SK-N-SH (cell line): ENCODE measurements at regions not wholly inside any gene's neighbourhood (a gene's known extent, or its start where the extent isn't known, plus 50 kb on each side); places are given as distances from the start of the nearest gene placed in this dataset.

Source experiments
- CTCF ChIA-PET: fragments of 300-600, 350-600 bp; formaldehyde crosslinking; extraction: SDS; loops from one replicate; lab custom pipeline; 2021; lab: Yijun Ruan, JAX
- POLR2A ChIA-PET: fragments of 350-600 bp; sonication (Branson Sonifier 250); formaldehyde crosslinking; extraction: SDS; loops from one replicate; lab custom pipeline; 2020; ENCODE audit warnings: antibody characterized with exemption, inconsistent platforms; lab: Yijun Ruan, JAX
- DNase-seq: peaks from one replicate; pipeline ENCODE4 v3.0.0; 2012
- H2AFZ ChIP-seq: fragments of 200-600 bp; sonication (generic); 2 replicates; pipeline ENCODE4 v1.8.1; 2016; ENCODE audit warnings: antibody characterized with exemption, mild to moderate bottlenecking, low read depth
- H3F3A ChIP-seq: fragments of 200-600 bp; sonication (generic); replicated peaks from 2 replicates; pipeline ENCODE3; 2016; ENCODE audit warnings: antibody characterized with exemption, mild to moderate bottlenecking; ENCODE audit not compliant: insufficient read depth
- H3K27ac ChIP-seq, 2 experiments: fragments of 200-500 bp in 1 of 2; fragments of 200-600 bp in 1 of 2; sonication (Bioruptor generic) in 1 of 2; sonication (generic), shearing (Covaris generic) in 1 of 2; 2 replicates each; pipeline versions ENCODE4 v1.5.1 to v1.6.1; 2014 to 2016; ENCODE audit warnings: low read depth in 2 of 2, inconsistent platforms in 1 of 2, low read length in 1 of 2, mild to moderate bottlenecking in 1 of 2, mixed read lengths in 1 of 2
- H3K27me3 ChIP-seq: fragments of 200-600 bp; sonication (generic), shearing (Covaris generic); 2 replicates; pipeline ENCODE4 v1.6.1; 2016; ENCODE audit warnings: mixed run types; ENCODE audit not compliant: insufficient read depth
- H3K36me3 ChIP-seq, 2 experiments: fragments of 200-500 bp in 1 of 2; fragments of 200-600 bp in 1 of 2; sonication (Bioruptor generic) in 1 of 2; sonication (generic) in 1 of 2; replicated peaks in 1 of 2; 2 replicates each; pipeline versions ENCODE3 to v1.5.1; 2014 to 2016; ENCODE audit warnings: low read length in 1 of 2, mild to moderate bottlenecking in 1 of 2; ENCODE audit not compliant: insufficient read depth in 2 of 2, control insufficient read depth in 1 of 2
- H3K4me1 ChIP-seq, 2 experiments: fragments of 200-500 bp in 1 of 2; fragments of 200-600 bp in 1 of 2; sonication (Bioruptor generic) in 1 of 2; sonication (generic), shearing (Covaris generic) in 1 of 2; 2 replicates each; pipeline versions ENCODE4 v1.5.1 to v1.6.1; 2014 to 2016; ENCODE audit warnings: low read depth in 1 of 2, low read length in 1 of 2, mixed run types in 1 of 2; ENCODE audit not compliant: insufficient read depth in 2 of 2, control insufficient read depth in 1 of 2
- H3K4me2 ChIP-seq: fragments of 200-600 bp; sonication (generic), shearing (Covaris generic); 2 replicates; pipeline ENCODE4 v1.6.1; 2017; ENCODE audit warnings: mixed run types
- H3K4me3 ChIP-seq, 2 experiments: fragments of 200-500 bp in 1 of 2; fragments of 200-600 bp in 1 of 2; sonication (Bioruptor generic) in 1 of 2; sonication (generic), shearing (Covaris generic) in 1 of 2; 2 replicates each; pipeline versions ENCODE4 v1.5.1 to v1.8.1; 2014 to 2016; ENCODE audit warnings: low read depth in 2 of 2, inconsistent platforms in 1 of 2, low read length in 1 of 2, mild to moderate bottlenecking in 1 of 2, mixed read lengths in 1 of 2, moderate library complexity in 1 of 2
- H3K79me2 ChIP-seq: fragments of 200-600 bp; sonication (generic); 2 replicates; pipeline ENCODE4 v1.8.1; 2017; ENCODE audit warnings: mild to moderate bottlenecking; ENCODE audit not compliant: insufficient read depth
- H3K9ac ChIP-seq: fragments of 200-600 bp; sonication (generic); 2 replicates; pipeline ENCODE4 v1.6.1; 2017; ENCODE audit warnings: mixed run types
- H3K9me2 ChIP-seq: fragments of 200-600 bp; sonication (generic); 2 replicates; pipeline ENCODE4 v1.6.1; 2017; ENCODE audit warnings: mixed run types
- H3K9me3 ChIP-seq: fragments of 200-600 bp; sonication (generic); 2 replicates; pipeline ENCODE4 v1.6.1; 2017; ENCODE audit warnings: mixed run types, mild to moderate bottlenecking, moderate library complexity
- H4K20me1 ChIP-seq: fragments of 200-600 bp; sonication (generic); 2 replicates; pipeline ENCODE4 v1.6.1; 2017; ENCODE audit warnings: mild to moderate bottlenecking, mixed run types; ENCODE audit not compliant: insufficient read depth
- ELF1 ChIP-seq: IDR thresholded peaks from 2 replicates; pipeline ENCODE4 v1.4.0; 2012
- EP300 ChIP-seq, 2 experiments: IDR thresholded peaks; 2 replicates each; pipeline versions ENCODE4 v1.4.0 to v1.6.1; 2012; ENCODE audit warnings: borderline replicate concordance in 1 of 2, low read depth in 1 of 2, low read length in 1 of 2
- EZH2phosphoT487 ChIP-seq: fragments of 200-600 bp; sonication (generic); IDR thresholded peaks from 2 replicates; pipeline ENCODE4 v1.6.1; 2017; ENCODE audit warnings: low read depth, mixed run types, mild to moderate bottlenecking, antibody characterized with exemption, moderate library complexity, borderline replicate concordance
- FOXM1 ChIP-seq: IDR thresholded peaks from 2 replicates; pipeline ENCODE4 v1.4.0; 2012; ENCODE audit warnings: low read depth, mild to moderate bottlenecking
- GABPA ChIP-seq: IDR thresholded peaks from 2 replicates; pipeline ENCODE4 v1.4.0; 2012; ENCODE audit warnings: low read depth, mild to moderate bottlenecking
- GATA2 ChIP-seq: sonication (generic); formaldehyde crosslinking; IDR thresholded peaks from 2 replicates; pipeline ENCODE4 v1.5.0; 2020; ENCODE audit warnings: mild to moderate bottlenecking, missing genetic modification reagents
- JUND ChIP-seq: IDR thresholded peaks from 2 replicates; pipeline ENCODE4 v1.4.0; 2012
- MEF2A ChIP-seq: IDR thresholded peaks from 2 replicates; pipeline ENCODE4 v1.4.0; 2012; ENCODE audit warnings: low read depth, borderline replicate concordance
- MXI1 ChIP-seq: IDR thresholded peaks from 2 replicates; pipeline ENCODE4 v1.6.1; 2012; ENCODE audit warnings: mild to moderate bottlenecking, low read depth, low read length, improper control_type of control experiment
- NFIC ChIP-seq: IDR thresholded peaks from 2 replicates; pipeline ENCODE4 v1.4.0; 2012; ENCODE audit warnings: borderline replicate concordance
- PBX3 ChIP-seq: IDR thresholded peaks from 2 replicates; pipeline ENCODE4; 2012
- POLR2AphosphoS5 ChIP-seq: IDR thresholded peaks from 2 replicates; pipeline ENCODE4 v1.6.1; 2012; ENCODE audit warnings: low read depth, low read length
- RAD21 ChIP-seq: IDR thresholded peaks from 2 replicates; pipeline ENCODE4 v1.6.1; 2012; ENCODE audit warnings: mild to moderate bottlenecking, low read length
- SMC3 ChIP-seq: IDR thresholded peaks from 2 replicates; pipeline ENCODE4 v1.6.1; 2012; ENCODE audit warnings: low read depth, low read length, improper control_type of control experiment
- TEAD4 ChIP-seq: IDR thresholded peaks from 2 replicates; pipeline ENCODE4 v1.4.0; 2012; ENCODE audit warnings: mild to moderate bottlenecking, borderline replicate concordance; ENCODE audit not compliant: insufficient read depth
- USF1 ChIP-seq: IDR thresholded peaks from 2 replicates; pipeline ENCODE4 v1.4.0; 2012; ENCODE audit warnings: low read depth, borderline replicate concordance
- YY1 ChIP-seq: IDR thresholded peaks from 2 replicates; pipeline ENCODE4 v1.4.0; 2012; ENCODE audit warnings: low read depth, mild to moderate bottlenecking
- WGBS: methylation state at CpG from one replicate; pipeline ENCODE4 v1.1.6; 2017; ENCODE audit warnings: low lambda C conversion rate; 5-methylcytosine and 5-hydroxymethylcytosine counted together
- TF ChIP-seq, protein P1 (sequence below): IDR thresholded peaks from 2 replicates; pipeline ENCODE4 v1.6.1; 2012; ENCODE audit warnings: mild to moderate bottlenecking, low read depth, low read length, moderate library complexity
- TF ChIP-seq, protein P2 (sequence below): fragments of 150-350 bp; IDR thresholded peaks from 2 replicates; pipeline ENCODE4 v1.6.1; 2017; ENCODE audit warnings: antibody characterized with exemption, low read length, low read depth, borderline replicate concordance

GRCh38 chr21:23480591-23481270, 2126.6 kb downstream of the MRPL39 start:
- H3K4me1 ChIP-seq = peaks cover 0 to 4% of the 10 kb centered on the region in 2 experiments; a peak in 1 of 4 replicates
- TF ChIP-seq, protein P1, sequence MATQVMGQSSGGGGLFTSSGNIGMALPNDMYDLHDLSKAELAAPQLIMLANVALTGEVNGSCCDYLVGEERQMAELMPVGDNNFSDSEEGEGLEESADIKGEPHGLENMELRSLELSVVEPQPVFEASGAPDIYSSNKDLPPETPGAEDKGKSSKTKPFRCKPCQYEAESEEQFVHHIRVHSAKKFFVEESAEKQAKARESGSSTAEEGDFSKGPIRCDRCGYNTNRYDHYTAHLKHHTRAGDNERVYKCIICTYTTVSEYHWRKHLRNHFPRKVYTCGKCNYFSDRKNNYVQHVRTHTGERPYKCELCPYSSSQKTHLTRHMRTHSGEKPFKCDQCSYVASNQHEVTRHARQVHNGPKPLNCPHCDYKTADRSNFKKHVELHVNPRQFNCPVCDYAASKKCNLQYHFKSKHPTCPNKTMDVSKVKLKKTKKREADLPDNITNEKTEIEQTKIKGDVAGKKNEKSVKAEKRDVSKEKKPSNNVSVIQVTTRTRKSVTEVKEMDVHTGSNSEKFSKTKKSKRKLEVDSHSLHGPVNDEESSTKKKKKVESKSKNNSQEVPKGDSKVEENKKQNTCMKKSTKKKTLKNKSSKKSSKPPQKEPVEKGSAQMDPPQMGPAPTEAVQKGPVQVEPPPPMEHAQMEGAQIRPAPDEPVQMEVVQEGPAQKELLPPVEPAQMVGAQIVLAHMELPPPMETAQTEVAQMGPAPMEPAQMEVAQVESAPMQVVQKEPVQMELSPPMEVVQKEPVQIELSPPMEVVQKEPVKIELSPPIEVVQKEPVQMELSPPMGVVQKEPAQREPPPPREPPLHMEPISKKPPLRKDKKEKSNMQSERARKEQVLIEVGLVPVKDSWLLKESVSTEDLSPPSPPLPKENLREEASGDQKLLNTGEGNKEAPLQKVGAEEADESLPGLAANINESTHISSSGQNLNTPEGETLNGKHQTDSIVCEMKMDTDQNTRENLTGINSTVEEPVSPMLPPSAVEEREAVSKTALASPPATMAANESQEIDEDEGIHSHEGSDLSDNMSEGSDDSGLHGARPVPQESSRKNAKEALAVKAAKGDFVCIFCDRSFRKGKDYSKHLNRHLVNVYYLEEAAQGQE = no peak
- no peak for TF ChIP-seq SMC3
- TF ChIP-seq MXI1 = no peak
- TF ChIP-seq EP300 (IDR thresholded peaks at IDR 0.05; ENCODE audit: borderline replicate concordance in 1 of 2, low read depth in 1 of 2, low read length in 1 of 2) = no peak
- no peak for TF ChIP-seq FOXM1
- TF ChIP-seq JUND = no peak
- TF ChIP-seq MEF2A = no peak
- no peak for TF ChIP-seq GABPA
- TF ChIP-seq RAD21 = no peak
- no peak for TF ChIP-seq EZH2phosphoT487
- TF ChIP-seq GATA2 (CRISPR knock-in tag) = no peak
- no peak for TF ChIP-seq PBX3
- TF ChIP-seq NFIC = no peak
- TF ChIP-seq, protein P2, sequence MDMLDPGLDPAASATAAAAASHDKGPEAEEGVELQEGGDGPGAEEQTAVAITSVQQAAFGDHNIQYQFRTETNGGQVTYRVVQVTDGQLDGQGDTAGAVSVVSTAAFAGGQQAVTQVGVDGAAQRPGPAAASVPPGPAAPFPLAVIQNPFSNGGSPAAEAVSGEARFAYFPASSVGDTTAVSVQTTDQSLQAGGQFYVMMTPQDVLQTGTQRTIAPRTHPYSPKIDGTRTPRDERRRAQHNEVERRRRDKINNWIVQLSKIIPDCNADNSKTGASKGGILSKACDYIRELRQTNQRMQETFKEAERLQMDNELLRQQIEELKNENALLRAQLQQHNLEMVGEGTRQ = no peak
- no peak for TF ChIP-seq TEAD4
- TF ChIP-seq POLR2AphosphoS5 = no peak
- no peak for TF ChIP-seq USF1
- no peak for TF ChIP-seq ELF1
- no peak for TF ChIP-seq YY1
- peaks cover 7% of the 10 kb centered on the region; the same call in 1 of the 2 replicates for H3K9me2 ChIP-seq
- H3K4me3 ChIP-seq = no peak overlapping the region
- H3K36me3 ChIP-seq = no peaks in the 10 kb centered on the region
- H3K9ac ChIP-seq = no peak overlapping the region
- H3K27me3 ChIP-seq = no peaks in the 10 kb centered on the region
- H3F3A ChIP-seq = no peaks in the 10 kb centered on the region
- no peaks in the 10 kb centered on the region for H3K79me2 ChIP-seq
- H3K4me2 ChIP-seq = no peak overlapping the region
- no peaks in the 10 kb centered on the region for H3K9me3 ChIP-seq
- H2AFZ ChIP-seq = no peak overlapping the region
- no peak for DNase-seq
- CTCF ChIA-PET = no interaction called here
- H3K27ac ChIP-seq = no peak overlapping the region
- POLR2A ChIA-PET = no interaction called here
- no peaks in the 10 kb centered on the region for H4K20me1 ChIP-seq
- WGBS = 97% methylated on average over 1 of the region's 1 CpG
